ENCODE measurements at regions not wholly inside any gene's neighbourhood (a gene's known extent, or its start where the extent isn't known, plus 50 kb on each side); places are given as distances from the start of the nearest gene placed in this dataset.
A peak's percentile ranks its signal among the peaks of the same experiment; 100 is the strongest.
"Not testable (repeated sequence)": the region's sequence is repeated elsewhere in the genome, so short reads cannot be mapped to it uniquely, and the experiment has no call there.

DNA sequence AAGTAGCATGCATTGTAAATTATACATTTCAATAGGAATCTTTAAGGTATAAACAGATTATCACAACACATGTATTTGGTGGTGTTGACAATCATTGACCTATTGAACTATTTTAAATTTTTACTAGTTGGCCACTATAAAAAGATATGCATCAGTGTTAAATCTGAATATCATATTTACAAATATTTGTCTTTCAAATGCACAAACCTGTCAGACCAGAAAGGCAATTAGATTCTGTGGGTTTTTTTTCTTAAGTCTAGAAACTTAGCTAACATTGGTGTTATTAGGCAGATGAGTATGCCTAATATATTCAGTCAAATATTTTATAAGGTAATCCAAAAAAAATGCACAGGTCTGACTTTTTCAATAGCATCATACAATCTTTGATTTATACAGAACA, 241.4 kb upstream of the DGKB start:
- no peak overlapping the region for H3K27ac ChIP-seq
- DNase-seq (ENCODE audit: low read depth, low spot score): no peak

DNA sequence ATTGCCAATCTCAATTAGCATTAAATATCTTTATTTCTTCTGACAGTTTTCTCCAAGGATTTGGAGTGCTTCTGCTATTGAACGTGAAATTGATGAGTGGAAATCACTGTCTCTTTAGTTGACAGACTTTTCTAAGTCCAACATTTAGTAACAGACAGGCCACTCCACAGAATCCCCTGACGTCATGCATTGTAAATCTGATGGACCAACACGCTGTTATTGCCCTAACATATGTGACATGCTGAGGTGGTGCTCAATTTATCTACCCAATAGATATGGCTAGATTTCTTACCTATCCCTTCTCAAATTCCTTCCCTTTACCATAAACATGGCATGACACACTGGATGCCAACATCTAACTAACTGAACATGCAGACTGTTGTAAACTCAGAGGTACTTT, 240.6 kb upstream of the DGKB start:
- no peak for DNase-seq (ENCODE audit: low read depth, low spot score)
- no peak overlapping the region for H3K27ac ChIP-seq

DNA sequence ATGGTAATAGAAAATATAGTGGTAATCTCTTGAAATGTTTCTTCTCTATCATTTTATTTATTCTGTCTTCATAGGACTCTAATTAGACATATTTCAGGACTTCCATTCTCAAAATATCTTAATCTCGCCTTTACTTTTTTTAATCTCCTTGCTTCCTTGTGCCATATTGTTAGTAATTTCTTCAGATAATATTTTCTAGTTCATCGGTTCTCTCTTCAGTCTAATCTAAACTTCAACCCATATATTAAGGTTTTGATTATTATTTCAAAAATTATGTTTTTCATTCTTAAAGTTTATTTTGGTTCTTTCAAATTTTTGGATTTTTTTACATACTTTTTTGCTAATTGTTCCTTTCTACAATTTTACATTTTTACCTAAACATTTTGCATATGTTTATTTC, 237.9 kb upstream of the DGKB start:
- DNase-seq (ENCODE audit: low read depth, low spot score): no peak
- no peak overlapping the region for H3K27ac ChIP-seq

DNA sequence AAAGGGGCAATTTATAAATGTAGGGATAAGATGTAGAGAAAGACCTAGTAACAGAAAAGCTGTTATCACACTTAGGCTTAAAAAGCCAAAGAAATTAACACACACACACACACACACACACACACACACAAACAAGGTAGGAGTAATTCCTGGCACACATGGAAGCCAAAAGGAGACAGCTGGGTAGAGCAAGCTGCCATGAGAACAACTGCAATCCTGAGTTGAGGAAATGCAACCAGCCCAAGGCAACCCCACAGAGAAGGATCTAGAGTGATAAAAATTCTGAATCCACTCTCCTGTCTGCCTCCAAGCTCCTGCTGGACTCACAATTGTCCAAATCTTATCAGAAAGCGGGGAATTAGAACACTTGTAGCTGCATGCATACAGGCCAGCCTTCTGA, 229.1 kb upstream of the DGKB start:
- H3K27ac ChIP-seq: no peak overlapping the region
- DNase-seq (ENCODE audit: low read depth, low spot score): no peak

DNA sequence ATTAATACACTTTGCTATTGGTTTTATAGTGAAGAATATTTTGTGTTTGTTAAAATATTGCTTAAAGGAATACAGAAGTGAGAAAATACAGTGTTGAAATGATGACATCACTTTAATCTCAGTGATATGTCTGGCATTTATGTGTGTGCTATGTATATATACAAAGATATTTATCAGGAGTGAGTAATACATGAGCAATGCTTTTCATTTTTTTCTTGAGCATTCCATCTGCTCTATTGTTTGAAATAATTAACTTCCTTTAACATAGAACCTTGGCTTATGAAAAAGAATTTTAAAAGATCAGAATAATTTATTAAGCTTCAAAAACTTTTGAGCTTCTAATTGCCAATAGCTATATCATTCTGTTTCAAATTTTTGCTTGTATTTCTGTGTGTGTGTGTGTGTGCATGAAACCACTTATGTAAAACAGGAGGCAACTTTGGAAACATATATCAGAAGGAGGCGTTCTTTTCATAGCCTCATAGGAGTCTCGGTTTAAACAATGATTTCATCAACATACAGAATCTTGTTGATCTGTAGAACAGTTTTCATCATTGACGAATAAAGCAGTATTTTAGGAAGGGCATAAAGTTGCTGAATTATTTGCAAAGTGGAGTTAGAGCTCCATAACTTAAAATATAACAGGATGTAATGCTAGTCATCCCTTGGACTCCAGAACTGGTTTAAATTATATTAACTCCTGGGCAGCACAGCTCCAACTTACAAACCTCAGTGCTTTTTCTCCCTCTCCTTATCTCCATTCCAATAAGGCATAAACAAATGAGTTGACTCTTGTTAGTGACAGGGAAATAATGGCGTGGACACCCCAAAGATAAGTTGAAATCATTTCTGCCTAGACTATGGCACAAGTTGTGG, 228.4 kb upstream of the DGKB start:
- no peak overlapping the region for H3K27ac ChIP-seq
- DNase-seq (ENCODE audit: low read depth, low spot score): peak; percentile 6

DNA sequence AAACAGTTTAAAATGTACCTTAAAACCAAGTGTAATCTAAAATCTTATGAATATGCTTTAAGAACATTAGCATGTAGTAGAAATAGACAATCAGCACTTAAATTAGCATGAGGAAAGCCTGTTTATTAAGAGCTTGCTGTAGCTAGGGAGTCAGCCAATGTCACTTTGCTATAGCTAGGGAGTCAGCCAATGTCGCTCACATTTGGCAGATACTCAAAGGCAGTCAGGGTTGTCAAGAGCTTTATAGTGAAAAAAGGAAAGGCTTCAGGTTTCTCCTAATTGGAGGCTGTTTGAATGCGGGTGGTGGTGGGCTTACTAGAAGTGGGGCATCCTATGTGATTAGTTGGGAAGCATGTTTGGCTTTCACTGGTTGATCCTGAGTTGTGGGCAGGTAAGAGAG, 226.2 kb upstream of the DGKB start:
- no peak overlapping the region for H3K27ac ChIP-seq
- DNase-seq (ENCODE audit: low read depth, low spot score): no peak

DNA sequence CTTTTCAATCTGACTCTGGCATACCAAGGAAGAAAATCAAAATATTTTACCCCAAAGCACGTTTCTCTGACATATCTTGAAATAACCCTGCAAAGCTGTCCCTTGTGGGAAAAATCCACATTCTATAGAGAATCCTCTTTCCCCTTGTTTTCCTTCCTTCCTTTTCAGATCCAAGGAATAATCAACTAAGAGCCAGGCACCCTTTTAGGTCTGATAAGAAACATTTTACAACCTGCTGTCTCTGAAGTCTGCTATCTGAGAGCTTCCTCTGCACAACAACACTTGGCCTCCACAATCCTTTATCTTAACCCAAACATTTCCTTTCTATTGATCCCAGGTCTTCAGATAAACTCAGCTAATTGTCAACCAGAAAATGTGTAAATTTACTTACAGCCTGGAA, 224.1 kb upstream of the DGKB start:
- not testable (repeated sequence) for H3K27ac ChIP-seq; DNase-seq (ENCODE audit: low read depth, low spot score)

DNA sequence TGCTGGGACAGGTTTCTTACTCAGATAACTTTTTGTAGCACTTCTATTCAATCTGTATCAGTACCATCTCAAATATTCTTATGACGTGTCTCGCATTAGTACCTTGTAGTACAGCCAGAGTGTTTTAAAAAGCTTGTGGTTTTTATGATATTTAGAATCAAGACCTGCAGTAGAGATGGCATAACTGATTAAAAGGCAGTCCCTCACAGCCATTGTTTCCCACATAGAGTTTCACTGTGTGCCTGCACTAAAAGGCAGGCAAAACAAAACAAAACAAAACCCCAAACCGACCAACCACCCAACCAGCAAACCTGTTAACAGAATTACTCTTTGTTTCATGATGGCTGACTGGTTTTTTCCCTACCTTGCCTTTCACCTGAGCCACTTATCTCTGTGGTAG, 221.3 kb upstream of the DGKB start:
- no peak for DNase-seq (ENCODE audit: low read depth, low spot score)
- no peak overlapping the region for H3K27ac ChIP-seq

DNA sequence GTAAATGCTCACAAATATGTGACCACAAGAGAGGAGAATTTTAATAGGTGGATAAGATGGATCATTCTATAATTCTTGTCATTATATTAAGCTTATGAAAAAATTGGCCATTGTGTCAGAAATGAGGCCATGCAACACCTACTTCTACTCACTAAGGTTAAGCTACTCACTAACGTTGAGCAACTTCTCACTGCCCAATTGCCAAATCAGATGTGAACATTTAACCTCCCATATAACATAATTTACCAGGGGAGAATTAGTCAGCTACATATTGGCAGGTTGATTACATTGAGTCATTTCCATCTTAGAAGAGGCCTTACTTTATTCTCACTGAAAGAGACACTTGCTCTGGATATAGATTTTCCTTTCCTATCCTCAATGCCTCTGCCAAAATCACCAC, 211.2 kb upstream of the DGKB start:
- no peak for DNase-seq (ENCODE audit: low read depth, low spot score)
- H3K27ac ChIP-seq: no peak overlapping the region

DNA sequence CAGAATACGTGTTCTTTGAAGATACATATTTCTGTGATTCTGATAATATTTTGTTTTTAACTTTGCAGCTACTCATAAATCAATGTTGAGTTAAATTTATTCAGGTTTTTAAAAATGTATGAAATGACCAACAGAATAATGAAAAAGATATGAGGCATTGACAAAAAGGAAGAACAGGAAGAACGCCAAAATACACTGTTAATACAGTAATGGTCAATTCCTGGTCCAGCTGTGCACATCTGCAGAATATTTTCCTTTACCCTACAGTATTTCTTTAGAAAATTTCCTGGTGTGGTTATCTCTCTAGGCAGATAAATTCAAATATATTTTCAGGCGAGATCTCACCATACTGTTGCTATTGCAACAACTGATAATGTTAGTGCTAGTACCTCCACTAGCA, 203.2 kb upstream of the DGKB start:
- H3K27ac ChIP-seq: no peak overlapping the region
- no peak for DNase-seq (ENCODE audit: low read depth, low spot score)

DNA sequence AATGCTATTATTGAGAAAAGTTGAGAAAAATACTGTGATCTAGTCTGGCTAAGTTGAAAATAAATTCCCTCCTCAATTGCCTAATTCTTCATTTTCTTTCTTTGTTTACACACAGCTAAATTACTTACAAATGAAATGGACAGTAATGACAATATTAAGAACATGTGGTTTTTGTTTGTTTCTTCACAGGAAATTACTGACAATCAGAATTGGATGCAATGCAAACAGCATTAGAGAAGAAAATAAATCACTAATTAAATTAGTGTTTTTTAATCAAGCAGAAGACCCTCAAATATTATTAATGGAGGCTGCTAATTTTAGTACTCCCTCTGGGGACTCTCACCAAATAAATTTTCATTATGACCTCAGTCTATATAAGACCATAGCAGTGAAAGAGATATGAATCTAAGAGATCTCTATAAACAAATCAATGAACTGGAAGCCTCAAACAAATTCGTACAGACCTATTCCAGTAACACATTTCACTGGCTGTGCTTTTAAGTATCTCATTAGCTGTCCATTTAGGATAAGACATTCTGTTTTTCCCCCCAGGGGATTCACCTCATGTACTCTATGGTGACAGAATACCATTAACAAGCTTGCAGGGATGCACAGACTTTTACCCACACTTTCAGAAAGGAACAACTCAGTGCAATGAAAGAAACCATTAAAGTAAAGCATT, 202.0 kb upstream of the DGKB start:
- no peak for DNase-seq (ENCODE audit: low read depth, low spot score)
- H3K27ac ChIP-seq: no peak overlapping the region

DNA sequence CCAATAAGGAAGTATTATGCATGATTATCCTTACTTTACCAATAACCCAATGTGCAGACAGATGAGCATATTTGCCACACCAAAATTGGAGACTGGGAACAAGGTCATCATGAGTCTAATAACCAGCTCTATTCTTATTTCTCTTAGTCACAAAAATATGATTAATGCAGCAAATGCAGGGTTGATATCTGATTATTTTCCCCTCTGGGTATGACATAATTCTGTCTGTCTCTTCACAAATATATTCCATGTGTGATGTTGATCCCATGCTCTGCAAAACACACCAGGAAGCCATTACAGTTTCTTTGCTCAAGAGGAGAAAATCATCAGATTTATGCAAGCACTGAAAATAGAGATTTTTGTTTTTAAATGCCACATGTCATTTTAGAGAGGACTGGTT, 196.5 kb upstream of the DGKB start:
- H3K27ac ChIP-seq: no peak overlapping the region
- no peak for DNase-seq (ENCODE audit: low read depth, low spot score)

DNA sequence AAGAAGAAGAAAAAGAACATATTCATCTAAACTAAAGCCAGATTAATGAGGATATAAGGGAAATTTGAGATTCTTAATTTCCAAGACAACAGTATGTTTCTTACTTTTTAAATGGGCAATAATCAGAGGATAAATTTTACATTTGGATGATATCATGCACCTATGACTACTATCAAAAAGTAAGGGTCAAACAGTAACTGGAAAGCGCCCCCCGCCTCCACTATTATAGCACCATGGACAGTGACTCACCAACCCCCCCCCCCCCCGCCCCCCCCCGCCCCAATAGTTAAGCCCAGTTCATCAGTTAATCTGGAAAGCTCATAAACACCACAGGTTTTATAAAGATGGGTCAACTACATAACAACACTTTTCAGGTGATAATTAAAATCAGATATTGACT, 194.3 kb upstream of the DGKB start:
- H3K27ac ChIP-seq: no peak overlapping the region
- DNase-seq (ENCODE audit: low read depth, low spot score): no peak

DNA sequence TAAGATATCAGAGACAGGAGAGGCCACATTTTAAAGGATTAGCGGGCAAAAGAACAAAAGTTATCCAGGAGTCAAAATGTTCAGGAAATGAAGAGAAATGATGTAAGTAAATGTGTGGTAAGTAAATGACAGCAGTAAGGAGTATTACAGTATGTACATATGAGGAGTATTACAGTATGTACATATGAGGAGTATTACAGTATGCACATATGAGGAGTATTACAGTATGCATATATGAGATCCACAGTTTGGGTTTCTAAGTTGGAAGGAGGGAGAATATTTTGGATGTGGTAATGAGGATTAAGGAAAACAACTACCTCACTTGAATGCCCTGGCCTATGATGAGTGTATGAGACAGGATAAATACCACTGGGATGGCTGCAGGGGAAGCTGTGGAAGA, 192.4 kb upstream of the DGKB start:
- DNase-seq (ENCODE audit: low read depth, low spot score): no peak
- H3K27ac ChIP-seq: no peak overlapping the region

DNA sequence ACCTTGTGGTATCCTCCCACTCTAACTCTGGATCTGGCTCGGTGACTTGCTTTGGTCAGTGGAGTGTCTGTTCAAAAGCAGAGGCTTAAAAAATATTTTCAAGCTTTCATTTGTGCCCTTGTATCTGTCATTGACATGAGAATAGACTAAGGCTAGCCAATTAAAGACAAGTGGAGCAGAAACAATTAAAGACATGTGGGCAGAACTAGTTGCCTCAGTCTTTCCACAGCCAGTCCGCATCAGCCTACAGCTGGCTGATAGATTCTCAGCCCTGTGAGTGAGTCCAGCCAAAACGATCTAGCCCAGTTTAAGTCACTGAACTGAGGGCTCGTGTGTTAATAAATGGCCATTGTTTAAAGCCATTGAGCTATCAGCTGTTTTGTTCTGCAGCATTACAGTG, 185.2 kb upstream of the DGKB start:
- DNase-seq (ENCODE audit: low read depth, low spot score): no peak

DNA sequence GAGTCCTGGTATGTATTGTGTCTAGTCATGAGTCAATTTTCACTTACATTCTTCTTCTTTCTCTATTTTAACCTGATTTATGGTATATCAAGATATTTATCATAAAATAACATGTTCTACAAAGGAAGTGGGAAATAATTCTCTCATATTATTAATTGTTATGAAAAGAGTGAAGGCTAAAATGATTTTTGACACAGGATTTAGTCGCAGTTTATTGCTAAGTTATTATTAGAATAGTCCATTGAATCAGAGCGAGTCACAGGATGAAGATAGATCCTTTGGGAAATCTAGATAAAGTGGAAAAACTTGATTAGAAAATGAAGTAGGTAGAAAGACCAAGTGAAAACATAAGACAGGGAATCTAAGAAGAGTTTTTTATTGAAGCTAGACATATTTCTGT, 184.3 kb upstream of the DGKB start:
- H3K27ac ChIP-seq: no peak overlapping the region
- DNase-seq (ENCODE audit: low read depth, low spot score): no peak

More for the DNA sequence above, 185.2 kb upstream of the DGKB start:
- no peak overlapping the region for H3K27ac ChIP-seq

DNA sequence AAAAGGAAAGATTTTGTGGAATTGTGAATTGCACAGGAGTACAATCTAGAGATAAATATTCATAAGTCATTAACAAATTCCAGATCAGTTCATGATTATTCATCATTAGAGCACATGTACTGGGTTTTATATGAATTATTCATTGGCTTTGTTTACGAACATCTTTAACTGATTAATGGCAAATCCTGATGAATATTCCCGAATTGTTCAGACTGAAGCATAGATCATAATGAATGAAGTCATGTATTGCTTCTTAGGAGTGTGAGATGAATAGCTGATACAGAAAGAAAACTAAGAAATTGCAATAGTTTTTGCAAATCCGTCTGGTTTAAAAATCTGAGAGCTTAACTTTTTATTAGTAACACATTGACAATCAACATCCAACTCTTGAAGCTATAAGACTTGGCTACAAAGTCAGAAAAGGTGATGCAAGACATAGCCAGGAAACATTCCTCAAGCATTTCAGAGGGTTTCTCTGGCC, 183.6 kb upstream of the DGKB start:
- no peak for DNase-seq (ENCODE audit: low read depth, low spot score)
- H3K27ac ChIP-seq: no peak overlapping the region

DNA sequence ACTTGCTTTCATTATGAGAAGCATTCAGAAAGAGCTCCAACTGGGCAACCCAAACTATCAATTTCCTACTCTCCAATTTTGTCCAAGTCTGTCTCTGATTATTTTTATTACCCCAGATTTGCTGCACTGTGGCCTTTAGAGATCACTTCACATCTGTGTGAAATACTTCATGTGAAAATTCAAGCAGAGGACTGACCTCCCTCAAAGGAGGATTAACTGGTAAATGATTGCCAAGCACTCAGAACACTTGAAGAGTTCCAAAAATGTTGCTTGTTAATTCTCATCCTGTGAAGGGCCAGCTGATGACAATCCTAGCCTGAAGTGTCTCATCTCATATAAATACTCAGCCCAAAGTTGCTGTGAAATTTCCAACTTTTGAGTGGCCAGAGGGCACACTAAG, 182.8 kb upstream of the DGKB start:
- DNase-seq (ENCODE audit: low read depth, low spot score): no peak
- no peak overlapping the region for H3K27ac ChIP-seq

DNA sequence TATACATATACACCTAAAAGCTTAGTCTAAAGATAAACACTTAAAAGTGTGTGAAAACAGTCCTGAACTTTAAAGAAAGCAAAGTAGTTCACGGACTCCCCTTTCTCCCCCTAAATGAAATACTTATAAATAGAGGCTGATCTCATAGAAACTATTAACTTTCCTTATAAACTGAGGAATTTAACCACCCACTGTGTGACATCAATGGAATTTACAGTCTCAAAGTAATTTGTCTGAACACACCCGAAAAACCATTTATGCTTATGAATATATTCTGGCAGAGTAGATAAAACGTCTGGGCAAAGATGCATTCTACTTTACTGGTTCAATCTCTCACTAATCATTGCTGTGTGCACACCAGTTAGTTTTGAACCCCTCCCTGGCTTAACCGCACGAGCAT, 181.8 kb upstream of the DGKB start:
- no peak overlapping the region for H3K27ac ChIP-seq
- DNase-seq (ENCODE audit: low read depth, low spot score): no peak

DNA sequence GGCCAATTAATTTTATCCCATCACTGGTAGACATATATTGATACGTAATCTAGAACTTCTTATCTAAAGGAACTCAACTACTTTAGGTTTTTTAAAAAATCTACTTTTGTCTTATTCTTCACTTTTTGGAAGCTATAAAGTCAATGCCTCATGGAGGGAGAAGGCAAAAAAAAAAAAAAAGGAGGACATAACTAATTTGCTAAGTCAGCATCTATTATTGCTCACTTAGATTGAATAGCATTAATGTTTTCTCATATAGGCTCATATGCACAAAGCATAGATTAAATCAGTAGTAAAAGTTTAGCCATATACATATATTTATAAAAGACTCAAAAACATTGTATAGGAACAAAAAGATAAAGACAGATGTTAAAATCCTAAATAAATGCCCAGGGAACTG, 179.3 kb upstream of the DGKB start:
- no peak overlapping the region for H3K27ac ChIP-seq
- DNase-seq (ENCODE audit: low read depth, low spot score): no peak

DNA sequence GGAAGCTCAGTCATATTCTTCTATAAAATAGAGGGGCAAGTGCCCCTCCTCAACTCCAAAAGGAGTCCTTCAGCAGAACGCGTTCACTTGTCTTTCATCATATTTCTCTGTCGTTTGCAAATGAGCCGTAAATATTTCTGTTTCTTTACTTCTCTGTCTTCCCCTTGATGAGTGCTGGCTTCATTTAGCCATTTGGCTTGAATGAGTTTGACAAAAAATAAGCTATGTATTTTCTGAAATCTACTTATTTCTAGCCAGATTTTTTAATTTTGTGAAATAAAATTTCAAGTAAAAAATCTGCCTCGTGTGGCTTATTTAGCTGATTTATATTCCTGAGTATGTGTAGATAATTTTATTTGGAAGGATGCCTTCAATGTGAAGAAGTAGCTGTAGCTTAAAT, 170.8 kb upstream of the DGKB start:
- H3K27ac ChIP-seq: no peak overlapping the region

DNA sequence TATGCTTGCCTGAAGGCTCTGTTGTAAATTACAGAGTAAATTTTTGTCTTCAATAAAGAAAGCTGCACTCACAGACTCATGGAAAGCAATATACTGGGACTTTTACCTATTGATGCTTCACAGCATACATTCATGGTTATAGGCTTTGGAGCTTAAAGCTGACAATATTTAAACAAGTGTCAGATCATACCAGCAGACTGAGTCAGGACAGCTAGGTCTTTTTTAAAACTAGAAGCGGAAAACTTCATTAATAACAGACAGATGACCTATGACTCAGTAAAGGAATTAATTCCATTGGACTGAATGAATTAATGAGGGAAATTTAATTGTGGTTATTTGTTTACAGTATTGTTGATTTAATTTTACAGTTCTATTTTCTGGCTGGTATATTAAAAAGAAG, 165.8 kb upstream of the DGKB start:
- H3K27ac ChIP-seq: no peak overlapping the region
- no peak for DNase-seq (ENCODE audit: low read depth, low spot score)

More for the DNA sequence above, 170.8 kb upstream of the DGKB start:
- DNase-seq (ENCODE audit: low read depth, low spot score): no peak

Measured in epithelial cell of prostate (primary cell).